Endothelial cell of umbilical vein (primary cell): ENCODE measurements at regions not wholly inside any gene's neighbourhood (a gene's known extent, or its start where the extent isn't known, plus 50 kb on each side); places are given as distances from the start of the nearest gene placed in this dataset.

Source experiments
- BruUV-seq: library from RNA; stranded (reverse); fragments of 400-500 nt; replicated peaks from 2 replicates; lab custom pipeline; 2021; lab: Mats Ljungman, UMichigan
- CTCF ChIA-PET: fragments of 300-600, 350-600 bp; sonication (Branson Sonifier 250); formaldehyde crosslinking; loops from one replicate; lab custom pipeline; 2021; ENCODE audit warnings: antibody characterized with exemption, inconsistent platforms; lab: Charles Lee
- POLR2A ChIA-PET: fragments of 300-600, 350-600 bp; sonication (Branson Sonifier 250); formaldehyde crosslinking; loops from one replicate; lab custom pipeline; 2021; ENCODE audit warnings: antibody characterized with exemption, inconsistent platforms; lab: Charles Lee
- DNase-seq: peaks from one replicate; pipeline ENCODE4 v3.0.0-alpha.2; 2011; ENCODE audit warnings: low read depth, low spot score
- FAIRE-seq: peaks from 2 replicates; lab custom pipeline; 2011; peaks lifted over from hg19 to GRCh38; lab: Jason Lieb, UNC
- H2AFZ ChIP-seq: 2 replicates; pipeline ENCODE4 v1.6.0; 2012; ENCODE audit warnings: low read depth, low read length, control low read depth, inconsistent platforms
- H3K27ac ChIP-seq: 2 replicates; pipeline ENCODE4 v1.5.1; 2011; ENCODE audit warnings: low read depth, mild to moderate bottlenecking, control low read depth, low read length, moderate library complexity; ENCODE audit not compliant: insufficient read depth
- H3K27me3 ChIP-seq, 2 experiments: 2 replicates each; pipeline versions ENCODE4 v1.6.0 to v1.6.1; 2011; ENCODE audit warnings: low read length in 2 of 2, mixed read lengths in 1 of 2; ENCODE audit not compliant: control insufficient read depth in 2 of 2, insufficient read depth in 2 of 2
- H3K36me3 ChIP-seq, 2 experiments: 2 replicates in 1 of 2; 3 replicates in 1 of 2; pipeline ENCODE4 v1.5.1; 2011; ENCODE audit warnings: low read length in 2 of 2, mild to moderate bottlenecking in 1 of 2, moderate library complexity in 1 of 2; ENCODE audit not compliant: control insufficient read depth in 2 of 2, insufficient read depth in 2 of 2; ENCODE audit errors: extremely low read depth in 1 of 2
- H3K4me1 ChIP-seq: 3 replicates; pipeline ENCODE4 v1.5.1; 2011; ENCODE audit warnings: mild to moderate bottlenecking, low read length; ENCODE audit not compliant: control insufficient read depth, insufficient read depth; ENCODE audit errors: extremely low read depth
- H3K4me2 ChIP-seq: 2 replicates; pipeline ENCODE4 v1.6.1; 2011; ENCODE audit warnings: low read length, control low read depth, mixed read lengths; ENCODE audit not compliant: insufficient read depth
- H3K4me3 ChIP-seq, 3 experiments: fragments of 200-600 bp in 1 of 3; sonication (generic), shearing (Covaris generic) in 1 of 3; replicated peaks in 1 of 3; 2 replicates each; pipeline ENCODE4 v1.5.1; 2011 to 2016; ENCODE audit warnings: control low read depth in 3 of 3, low read length in 3 of 3, mild to moderate bottlenecking in 2 of 3, inconsistent platforms in 1 of 3, low read depth in 1 of 3, moderate library complexity in 1 of 3; ENCODE audit not compliant: insufficient read depth in 1 of 3
- H3K79me2 ChIP-seq: 2 replicates; pipeline ENCODE4 v1.6.0; 2012; ENCODE audit warnings: low read length, inconsistent platforms; ENCODE audit not compliant: control insufficient read depth, insufficient read depth
- H3K9ac ChIP-seq: replicated peaks from 2 replicates; pipeline ENCODE3; 2011; ENCODE audit warnings: low read length, control low read depth; ENCODE audit not compliant: insufficient read depth; ENCODE audit errors: extremely low read depth
- H3K9me1 ChIP-seq: replicated peaks from 3 replicates; pipeline ENCODE4 v1.6.0; 2011; ENCODE audit warnings: mild to moderate bottlenecking, low read length; ENCODE audit not compliant: control insufficient read depth, insufficient read depth; ENCODE audit errors: extremely low read depth
- H3K9me3 ChIP-seq: replicated peaks from 2 replicates; pipeline ENCODE4 v1.5.1; 2012; ENCODE audit warnings: low read length, inconsistent platforms; ENCODE audit not compliant: control insufficient read depth, insufficient read depth
- H4K20me1 ChIP-seq: replicated peaks from 2 replicates; pipeline ENCODE3; 2011; ENCODE audit warnings: mild to moderate bottlenecking, low read length; ENCODE audit not compliant: control insufficient read depth, insufficient read depth; ENCODE audit errors: extremely low read depth
- EZH2 ChIP-seq: IDR thresholded peaks from 2 replicates; pipeline ENCODE4 v1.6.1; 2012; ENCODE audit warnings: borderline replicate concordance, low read depth, mild to moderate bottlenecking, moderate library complexity, low read length, inconsistent platforms; ENCODE audit not compliant: severe bottlenecking
- FOS ChIP-seq: IDR thresholded peaks from 2 replicates; pipeline ENCODE4 v1.6.1; 2011; ENCODE audit warnings: mild to moderate bottlenecking, low read length, moderate library complexity, borderline replicate concordance; ENCODE audit not compliant: insufficient read depth
- GATA2 ChIP-seq: IDR thresholded peaks from 2 replicates; pipeline ENCODE4 v1.7.0; 2011; ENCODE audit warnings: low read depth, mild to moderate bottlenecking, moderate library complexity, mixed read lengths, low read length; ENCODE audit not compliant: insufficient read length, insufficient read depth
- JUN ChIP-seq: IDR thresholded peaks from 2 replicates; pipeline ENCODE4 v1.6.1; 2011; ENCODE audit warnings: borderline replicate concordance, low read depth; ENCODE audit not compliant: insufficient read length, insufficient read depth
- MAX ChIP-seq: IDR thresholded peaks from 2 replicates; pipeline ENCODE4 v1.6.1; 2011; ENCODE audit not compliant: insufficient read depth, insufficient read length
- MYC ChIP-seq: IDR thresholded peaks from one replicate; pipeline ENCODE4 v1.6.1; 2011; ENCODE audit warnings: mild to moderate bottlenecking, low read depth, low read length
- POLR2A ChIP-seq: IDR thresholded peaks from 2 replicates; pipeline ENCODE4 v1.6.1; 2012; ENCODE audit warnings: low read depth, mild to moderate bottlenecking, control low read depth, low read length
- POLR2AphosphoS5 ChIP-seq: IDR thresholded peaks from 2 replicates; pipeline ENCODE4 v1.6.1; 2012; ENCODE audit warnings: low read depth, mild to moderate bottlenecking, control low read depth, low read length, moderate library complexity; ENCODE audit not compliant: insufficient read depth
- dilution Hi-C: fragments of 300-500 bp; cut with MboI; formaldehyde crosslinking; loops from one replicate; pipeline ENCODE4 v1.15.0; 2019; ENCODE audit warnings: low sequenced_read_pairs; ENCODE audit not compliant: extremely low pct_ligation_motif_present
- intact Hi-C: fragments of 100-400 bp; cut with micrococcal nuclease; formaldehyde crosslinking; loops from one replicate; pipeline ENCODE4 v1.10.0; 2022
- TF ChIP-seq, protein P1 (sequence below), 2 donors: IDR thresholded peaks; 1 replicate in 1 of 2; 2 replicates in 1 of 2; pipeline ENCODE4 v1.5.1; 2011; ENCODE audit warnings: low read length in 2 of 2, mild to moderate bottlenecking in 2 of 2, moderate library complexity in 2 of 2, control low read depth in 1 of 2, inconsistent platforms in 1 of 2, low read depth in 1 of 2; ENCODE audit not compliant: insufficient read depth in 1 of 2; ENCODE audit errors: extremely low read depth in 1 of 2

DNA sequence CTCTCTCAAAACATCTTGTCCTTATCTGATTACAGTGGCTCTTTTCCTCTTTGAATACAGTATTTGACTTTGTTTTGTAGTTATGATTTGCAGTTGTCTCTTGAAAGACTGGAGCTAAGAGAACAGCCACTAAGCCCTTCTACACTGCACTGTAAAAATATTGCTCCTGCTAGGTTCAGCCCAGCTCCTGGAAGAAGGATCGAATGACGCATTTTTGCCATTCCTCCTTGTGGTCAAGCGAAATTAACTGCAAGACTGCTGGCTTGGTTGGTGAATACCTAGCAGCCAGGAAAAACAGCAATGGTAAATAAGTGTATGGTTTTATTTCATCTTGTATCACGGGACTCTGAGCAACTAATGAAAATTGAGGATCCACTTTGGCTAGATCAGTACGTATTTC lies 407.8 kb upstream of the CDH2 start:
- Histone ChIP-seq H3K4me2 (no peak overlapping the region), H3K27ac (no peak overlapping the region), H3K79me2 (no peaks in the 10 kb centered on the region), H3K4me3 (no peak overlapping the region), H3K36me3 (no peaks in the 10 kb centered on the region), H3K9me3 (no peaks in the 10 kb centered on the region), H3K27me3 (no peaks in the 10 kb centered on the region), H4K20me1 (no peaks in the 10 kb centered on the region), H3K9me1 (no peaks in the 10 kb centered on the region), H3K4me1 (no peaks in the 10 kb centered on the region), H3K9ac (no peak overlapping the region), H2AFZ (no peak overlapping the region)
- ChIA-PET CTCF (no interaction called here), POLR2A (no interaction called here)
- FAIRE-seq (no peak), DNase-seq (no peak)
- BruUV-seq, result no TSS peak
- TF ChIP-seq MAX, result no peak
- TF ChIP-seq POLR2AphosphoS5, result no peak
- no peak for TF ChIP-seq FOS
- no peak for TF ChIP-seq JUN
- TF ChIP-seq, protein P1, sequence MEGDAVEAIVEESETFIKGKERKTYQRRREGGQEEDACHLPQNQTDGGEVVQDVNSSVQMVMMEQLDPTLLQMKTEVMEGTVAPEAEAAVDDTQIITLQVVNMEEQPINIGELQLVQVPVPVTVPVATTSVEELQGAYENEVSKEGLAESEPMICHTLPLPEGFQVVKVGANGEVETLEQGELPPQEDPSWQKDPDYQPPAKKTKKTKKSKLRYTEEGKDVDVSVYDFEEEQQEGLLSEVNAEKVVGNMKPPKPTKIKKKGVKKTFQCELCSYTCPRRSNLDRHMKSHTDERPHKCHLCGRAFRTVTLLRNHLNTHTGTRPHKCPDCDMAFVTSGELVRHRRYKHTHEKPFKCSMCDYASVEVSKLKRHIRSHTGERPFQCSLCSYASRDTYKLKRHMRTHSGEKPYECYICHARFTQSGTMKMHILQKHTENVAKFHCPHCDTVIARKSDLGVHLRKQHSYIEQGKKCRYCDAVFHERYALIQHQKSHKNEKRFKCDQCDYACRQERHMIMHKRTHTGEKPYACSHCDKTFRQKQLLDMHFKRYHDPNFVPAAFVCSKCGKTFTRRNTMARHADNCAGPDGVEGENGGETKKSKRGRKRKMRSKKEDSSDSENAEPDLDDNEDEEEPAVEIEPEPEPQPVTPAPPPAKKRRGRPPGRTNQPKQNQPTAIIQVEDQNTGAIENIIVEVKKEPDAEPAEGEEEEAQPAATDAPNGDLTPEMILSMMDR (IDR thresholded peaks at IDR 0.05; ENCODE audit: extremely low read depth in 1 of 2, insufficient read depth in 1 of 2, low read depth in 1 of 2, low read length in 2 of 2), result no peak
- no peak for TF ChIP-seq EZH2
- no peak for TF ChIP-seq MYC
- TF ChIP-seq GATA2, result no peak
- TF ChIP-seq POLR2A, result no peak
- intact Hi-C loops, result no loop called here
- dilution Hi-C loops, result no loop called here
